GM23338 (cell line): ENCODE measurements at regions not wholly inside any gene's neighbourhood (a gene's known extent, or its start where the extent isn't known, plus 50 kb on each side); places are given as distances from the start of the nearest gene placed in this dataset.

ENCODE experiments used
- CTCF ChIP-seq, 2 experiments: fragments of 200-600 bp in 1 of 2; sonication (generic) in 1 of 2; conservative IDR thresholded peaks; 2 replicates each; pipeline versions ENCODE4 v1.5.1 to v1.6.1; 2016 to 2017; ENCODE audit warnings: antibody characterized with exemption in 2 of 2, low read depth in 2 of 2, mild to moderate bottlenecking in 2 of 2, moderate library complexity in 1 of 2
- EZH2 ChIP-seq: fragments of 200-600 bp; sonication (generic); IDR thresholded peaks from one replicate; pipeline ENCODE4 v1.8.0; 2017; ENCODE audit warnings: antibody characterized with exemption, mild to moderate bottlenecking, low read depth; ENCODE audit not compliant: unreplicated experiment
- REST ChIP-seq: IDR thresholded peaks from one replicate; pipeline ENCODE4 v1.6.1; 2018; ENCODE audit warnings: antibody characterized with exemption; ENCODE audit not compliant: unreplicated experiment

DNA sequence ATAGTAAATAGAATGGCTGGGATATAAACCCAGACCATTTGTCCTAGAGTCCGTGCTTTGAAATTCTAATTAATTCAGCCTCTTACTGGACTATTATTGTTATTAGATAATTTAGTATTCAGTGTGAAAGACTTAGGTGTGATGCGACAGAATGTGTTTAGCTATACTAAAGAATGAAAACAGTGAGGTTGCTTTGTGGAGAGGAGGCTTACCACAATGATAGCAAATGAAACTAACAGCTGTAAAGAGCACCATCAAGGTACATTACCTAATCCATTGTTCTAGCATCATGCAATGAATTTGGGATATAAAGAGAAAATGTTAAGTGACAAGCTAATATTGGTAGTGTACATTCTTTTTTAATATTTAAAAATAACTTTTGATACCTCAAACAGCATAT lies 911.1 kb downstream of the KCNT2 start:
- no peak for TF ChIP-seq REST
- no peak for TF ChIP-seq CTCF (conservative IDR thresholded peaks at IDR 0.05; ENCODE audit: low read depth in 2 of 2)
- TF ChIP-seq EZH2 = no peak
